ACHN (cell line): ENCODE measurements at regions not wholly inside any gene's neighbourhood (a gene's known extent, or its start where the extent isn't known, plus 50 kb on each side); places are given as distances from the start of the nearest gene placed in this dataset.

Source experiments
- DNase-seq: peaks from one replicate; pipeline ENCODE4 v3.0.0-alpha.2; 2015
- in situ Hi-C: cut with HindIII; loops from 2 replicates; pipeline ENCODE4 v1.10.0; 2017; ENCODE audit warnings: low sequenced_read_pairs, low pct_ligation_motif_present, low pct_unique_long_range_greater_than_20kb

- in situ Hi-C loops: no loop called here
- DNase-seq: no peak
Observed at GRCh38 chr4:24063731-24064130, 173.9 kb upstream of the PPARGC1A start.

- in situ Hi-C loops: no loop called here
- DNase-seq: no peak
Observed at GRCh38 chr4:24060932-24061331, 171.1 kb upstream of the PPARGC1A start.

GRCh38 chr4:24059839-24060238, 170.0 kb upstream of the PPARGC1A start:
- no peak for DNase-seq
- in situ Hi-C loops: no loop called here

GRCh38 chr4:24057915-24058559, 168.2 kb upstream of the PPARGC1A start:
- in situ Hi-C loops: no loop called here
- no peak for DNase-seq

GRCh38 chr4:24056289-24056688, 166.4 kb upstream of the PPARGC1A start:
- no peak for DNase-seq
- in situ Hi-C loops: no loop called here

GRCh38 chr4:24055623-24056022, 165.8 kb upstream of the PPARGC1A start:
- no peak for DNase-seq
- in situ Hi-C loops: no loop called here

- in situ Hi-C loops: no loop called here
- DNase-seq: no peak
Observed at GRCh38 chr4:24054910-24055309, 165.1 kb upstream of the PPARGC1A start.

- in situ Hi-C loops: no loop called here
- no peak for DNase-seq
Observed at GRCh38 chr4:24053934-24054333, 164.1 kb upstream of the PPARGC1A start.

GRCh38 chr4:24044610-24045589, 155.1 kb upstream of the PPARGC1A start:
- DNase-seq: no peak
- in situ Hi-C loops: no loop called here

GRCh38 chr4:24042094-24042493, 152.2 kb upstream of the PPARGC1A start:
- no peak for DNase-seq
- in situ Hi-C loops: no loop called here

- in situ Hi-C loops: no loop called here
- no peak for DNase-seq
Observed at GRCh38 chr4:24040811-24041210, 151.0 kb upstream of the PPARGC1A start.

GRCh38 chr4:24033626-24034025, 143.8 kb upstream of the PPARGC1A start:
- DNase-seq: no peak
- in situ Hi-C loops: no loop called here

- in situ Hi-C loops: no loop called here
Observed at GRCh38 chr4:24032371-24032989, 142.6 kb upstream of the PPARGC1A start.

GRCh38 chr4:24026596-24026995, 136.7 kb upstream of the PPARGC1A start:
- DNase-seq: no peak
- in situ Hi-C loops: no loop called here

More at GRCh38 chr4:24032371-24032989, 142.6 kb upstream of the PPARGC1A start:
- peak; percentile 27 for DNase-seq

- DNase-seq: no peak
- in situ Hi-C loops: no loop called here
Observed at GRCh38 chr4:24024605-24025004, 134.8 kb upstream of the PPARGC1A start.

GRCh38 chr4:24024157-24024556, 134.3 kb upstream of the PPARGC1A start:
- DNase-seq: no peak
- in situ Hi-C loops: no loop called here

- no peak for DNase-seq
- in situ Hi-C loops: no loop called here
Observed at GRCh38 chr4:24015782-24016181, 125.9 kb upstream of the PPARGC1A start.

GRCh38 chr4:24013668-24014422, 124.0 kb upstream of the PPARGC1A start:
- DNase-seq: no peak
- in situ Hi-C loops: no loop called here

- DNase-seq: no peak
- in situ Hi-C loops: no loop called here
Observed at GRCh38 chr4:24010994-24011393, 121.1 kb upstream of the PPARGC1A start.
